ENCODE measurements at regions not wholly inside any gene's neighbourhood (a gene's known extent, or its start where the extent isn't known, plus 50 kb on each side); places are given as distances from the start of the nearest gene placed in this dataset.

DNA sequence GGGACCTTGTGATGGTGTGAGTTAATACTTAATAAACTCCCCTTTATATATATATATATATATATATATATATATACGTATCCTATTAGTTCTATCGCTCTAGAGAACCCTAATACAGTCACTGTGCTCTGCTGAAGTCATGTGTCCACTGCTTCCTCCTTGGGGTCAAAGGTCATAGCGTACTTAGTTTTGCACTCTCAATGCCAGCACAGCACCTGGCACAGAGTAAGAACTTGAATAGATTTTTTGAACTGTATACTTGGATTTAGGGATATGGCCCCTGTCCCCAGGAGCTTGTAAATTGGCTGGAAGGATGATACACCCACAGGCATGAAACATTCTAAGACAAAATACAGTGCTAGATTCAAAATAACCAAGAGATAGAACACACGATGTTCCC lies 58.9 kb upstream of the PLXNA4 start:
- no peaks in the 10 kb centered on the region for H3K9me3 ChIP-seq (ENCODE audit: control insufficient read depth in 4 of 4, low read length in 3 of 4)
- peaks cover 0 to 4% (median 0%) of the 10 kb centered on the region in 4 donors for H3K27me3 ChIP-seq (ENCODE audit: control insufficient read depth in 4 of 4, insufficient read depth in 4 of 4, low read length in 3 of 4)
- 79% methylated on average over 4 of the region's 4 CpGs for WGBS
- no peak for DNase-seq (ENCODE audit: low spot score)
- no peak overlapping the region for H3K4me3 ChIP-seq (ENCODE audit: low read depth in 1 of 3, low read length in 3 of 3)
- no peak overlapping the region for H3K27ac ChIP-seq (ENCODE audit: low read depth in 1 of 2, low read length in 2 of 2)
- TF ChIP-seq NR2F2 (IDR thresholded peaks at IDR 0.05) (no peak), SP1 (IDR thresholded peaks at IDR 0.05) (no peak)
- no peaks in the 10 kb centered on the region for H3K4me1 ChIP-seq (ENCODE audit: control insufficient read depth in 4 of 4, insufficient read depth in 4 of 4, low read length in 3 of 4)
- no peak overlapping the region for H3K9ac ChIP-seq (ENCODE audit: low read depth in 1 of 2, low read length in 2 of 2)
- no peaks in the 10 kb centered on the region for H3K36me3 ChIP-seq (ENCODE audit: control insufficient read depth in 4 of 4, insufficient read depth in 3 of 4, low read depth in 1 of 4, low read length in 3 of 4)

GRCh38 chr7:132630834-132631233 lies 54.6 kb upstream of the PLXNA4 start:
- H3K4me3 ChIP-seq (ENCODE audit: low read depth in 1 of 3, low read length in 3 of 3) = no peak overlapping the region
- H3K27ac ChIP-seq (ENCODE audit: low read depth in 1 of 2, low read length in 2 of 2) = no peak overlapping the region
- 81% methylated on average over 2 of the region's 2 CpGs for WGBS
- no peak for DNase-seq (ENCODE audit: low spot score)
- TF ChIP-seq MAX (IDR thresholded peaks at IDR 0.05) (no peak), JUND (IDR thresholded peaks at IDR 0.05) (no peak), HNF4A (conservative IDR thresholded peaks at IDR 0.05) (no peak), RXRA (IDR thresholded peaks at IDR 0.05) (no peak), YY1 (IDR thresholded peaks at IDR 0.05) (no peak), CTCF (IDR thresholded peaks at IDR 0.05; ENCODE audit: low read depth, low read length, missing input control) (no peak), RAD21 (IDR thresholded peaks at IDR 0.05) (no peak), FOXA2 (IDR thresholded peaks at IDR 0.05) (no peak), EGR1 (IDR thresholded peaks at IDR 0.05; ENCODE audit: low read depth in 2 of 2) (no peak), GABPA (IDR thresholded peaks at IDR 0.05 in 1 of 2, conservative IDR thresholded peaks at IDR 0.05 in 1 of 2) (no peak)
- TF ChIP-seq, protein P1, sequence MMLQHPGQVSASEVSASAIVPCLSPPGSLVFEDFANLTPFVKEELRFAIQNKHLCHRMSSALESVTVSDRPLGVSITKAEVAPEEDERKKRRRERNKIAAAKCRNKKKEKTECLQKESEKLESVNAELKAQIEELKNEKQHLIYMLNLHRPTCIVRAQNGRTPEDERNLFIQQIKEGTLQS (IDR thresholded peaks at IDR 0.05) = no peak
- no peak overlapping the region for H3K9ac ChIP-seq (ENCODE audit: low read depth in 1 of 2, low read length in 2 of 2)
- no peaks in the 10 kb centered on the region for H3K9me3 ChIP-seq (ENCODE audit: control insufficient read depth in 4 of 4, low read length in 3 of 4)
- no peaks in the 10 kb centered on the region for H3K36me3 ChIP-seq (ENCODE audit: control insufficient read depth in 4 of 4, insufficient read depth in 3 of 4, low read depth in 1 of 4, low read length in 3 of 4)
- peaks cover 0 to 4% (median 0%) of the 10 kb centered on the region in 4 donors for H3K27me3 ChIP-seq (ENCODE audit: control insufficient read depth in 4 of 4, insufficient read depth in 4 of 4, low read length in 3 of 4)
- no peaks in the 10 kb centered on the region for H3K4me1 ChIP-seq (ENCODE audit: control insufficient read depth in 4 of 4, insufficient read depth in 4 of 4, low read length in 3 of 4)
